GM18507 (cell line): ENCODE measurements at regions not wholly inside any gene's neighbourhood (a gene's known extent, or its start where the extent isn't known, plus 50 kb on each side); places are given as distances from the start of the nearest gene placed in this dataset.
"Not testable (repeated sequence)": the region's sequence is repeated elsewhere in the genome, so short reads cannot be mapped to it uniquely, and the experiment has no call there.

Source experiments
- DNase-seq: peaks from one replicate; pipeline ENCODE4 v3.0.0; 2011; ENCODE audit warnings: low read depth; ENCODE audit not compliant: insufficient read length; ENCODE audit errors: extremely low spot score
- FAIRE-seq: peaks from 2 replicates; lab custom pipeline; 2011; peaks lifted over from hg19 to GRCh38; lab: Jason Lieb, UNC

- no peak for FAIRE-seq
Observed at GRCh38 chr10:34912771-34913170, 97.7 kb upstream of the PARD3 start.

GRCh38 chr10:34911661-34912205 is 96.6 kb upstream of the PARD3 start:
- DNase-seq = no peak
- no peak for FAIRE-seq

More at GRCh38 chr10:34912771-34913170, 97.7 kb upstream of the PARD3 start:
- DNase-seq = no peak

- no peak for FAIRE-seq
- DNase-seq = no peak
Observed at GRCh38 chr10:34908481-34908880, 93.4 kb upstream of the PARD3 start.

GRCh38 chr10:34907743-34908430 is 92.8 kb upstream of the PARD3 start:
- DNase-seq (no peak), FAIRE-seq (no peak)

- FAIRE-seq (no peak), DNase-seq (no peak)
Observed at GRCh38 chr10:34906067-34906965, 91.2 kb upstream of the PARD3 start.

- no peak for DNase-seq
- no peak for FAIRE-seq
Observed at GRCh38 chr10:34905200-34905927, 90.3 kb upstream of the PARD3 start.

GRCh38 chr10:34904191-34904590 is 89.1 kb upstream of the PARD3 start:
- no peak for FAIRE-seq

GRCh38 chr10:34899161-34899560 is 84.1 kb upstream of the PARD3 start:
- FAIRE-seq = no peak
- DNase-seq = no peak

More at GRCh38 chr10:34904191-34904590, 89.1 kb upstream of the PARD3 start:
- DNase-seq = no peak

GRCh38 chr10:34895977-34896376 is 80.9 kb upstream of the PARD3 start:
- FAIRE-seq (no peak), DNase-seq (no peak)

GRCh38 chr10:34895046-34895445 is 80.0 kb upstream of the PARD3 start:
- FAIRE-seq, DNase-seq: not testable (repeated sequence)

GRCh38 chr10:34892521-34892920 is 77.4 kb upstream of the PARD3 start:
- not testable (repeated sequence) for DNase-seq, FAIRE-seq

- no peak for FAIRE-seq
- no peak for DNase-seq
Observed at GRCh38 chr10:34890939-34891338, 75.8 kb upstream of the PARD3 start.

GRCh38 chr10:34889004-34889869 is 74.1 kb upstream of the PARD3 start:
- FAIRE-seq = no peak
- DNase-seq = no peak

- FAIRE-seq (no peak), DNase-seq (no peak)
Observed at GRCh38 chr10:34886906-34887642, 72.0 kb upstream of the PARD3 start.

- DNase-seq = no peak
- no peak for FAIRE-seq
Observed at GRCh38 chr10:34885898-34886297, 70.8 kb upstream of the PARD3 start.

- FAIRE-seq (no peak), DNase-seq (no peak)
Observed at GRCh38 chr10:34885011-34885410, 69.9 kb upstream of the PARD3 start.

- FAIRE-seq (no peak), DNase-seq (no peak)
Observed at GRCh38 chr10:34884272-34884952, 69.3 kb upstream of the PARD3 start.

- FAIRE-seq = no peak
- DNase-seq = no peak
Observed at GRCh38 chr10:34880817-34881216, 65.7 kb upstream of the PARD3 start.
